Esophagus muscularis mucosa (tissue), 3 donors: ENCODE measurements at regions not wholly inside any gene's neighbourhood (a gene's known extent, or its start where the extent isn't known, plus 50 kb on each side); places are given as distances from the start of the nearest gene placed in this dataset.

ENCODE experiments used
- POLR2A ChIP-seq: fragments of 450-650 bp; IDR thresholded peaks from one replicate; pipeline ENCODE4 v1.6.1; 2017; ENCODE audit warnings: antibody characterized with exemption, moderate library complexity, mild to moderate bottlenecking, low read depth
- POLR2AphosphoS5 ChIP-seq, 2 donors: sonication (generic); formaldehyde crosslinking; IDR thresholded peaks; one replicate each; pipeline ENCODE4 v1.6.1; 2017; ENCODE audit warnings: antibody characterized with exemption in 2 of 2
- TF ChIP-seq, protein P1 (sequence below), 3 experiments: fragments of 200-600 bp in 2 of 3; fragments of 450-650 bp in 1 of 3; sonication (generic) in 2 of 3; IDR thresholded peaks; one replicate each; pipeline ENCODE4 v1.5.1; 2017 to 2019; ENCODE audit warnings: antibody characterized with exemption in 3 of 3, mild to moderate bottlenecking in 2 of 3, moderate library complexity in 1 of 3

DNA sequence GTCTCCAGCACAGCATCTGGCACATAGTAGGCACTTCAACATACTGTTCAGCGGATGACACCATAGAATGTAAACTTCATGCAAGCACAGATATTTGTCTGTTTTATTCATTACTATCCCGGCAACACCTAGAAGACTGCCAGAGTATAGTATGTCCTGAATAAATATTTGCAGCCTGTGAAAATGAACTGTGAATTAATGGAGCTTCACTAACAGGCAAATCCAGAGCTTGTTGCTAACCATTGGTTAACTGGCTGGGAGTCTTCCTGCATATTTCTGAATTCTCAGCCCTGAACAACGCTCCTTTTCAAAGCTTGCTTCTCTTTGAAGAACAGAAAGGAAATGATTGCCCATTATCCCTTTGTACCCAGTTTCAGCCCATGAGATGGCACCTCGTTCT is 243.3 kb upstream of the CRY1 start:
- TF ChIP-seq, protein P1, sequence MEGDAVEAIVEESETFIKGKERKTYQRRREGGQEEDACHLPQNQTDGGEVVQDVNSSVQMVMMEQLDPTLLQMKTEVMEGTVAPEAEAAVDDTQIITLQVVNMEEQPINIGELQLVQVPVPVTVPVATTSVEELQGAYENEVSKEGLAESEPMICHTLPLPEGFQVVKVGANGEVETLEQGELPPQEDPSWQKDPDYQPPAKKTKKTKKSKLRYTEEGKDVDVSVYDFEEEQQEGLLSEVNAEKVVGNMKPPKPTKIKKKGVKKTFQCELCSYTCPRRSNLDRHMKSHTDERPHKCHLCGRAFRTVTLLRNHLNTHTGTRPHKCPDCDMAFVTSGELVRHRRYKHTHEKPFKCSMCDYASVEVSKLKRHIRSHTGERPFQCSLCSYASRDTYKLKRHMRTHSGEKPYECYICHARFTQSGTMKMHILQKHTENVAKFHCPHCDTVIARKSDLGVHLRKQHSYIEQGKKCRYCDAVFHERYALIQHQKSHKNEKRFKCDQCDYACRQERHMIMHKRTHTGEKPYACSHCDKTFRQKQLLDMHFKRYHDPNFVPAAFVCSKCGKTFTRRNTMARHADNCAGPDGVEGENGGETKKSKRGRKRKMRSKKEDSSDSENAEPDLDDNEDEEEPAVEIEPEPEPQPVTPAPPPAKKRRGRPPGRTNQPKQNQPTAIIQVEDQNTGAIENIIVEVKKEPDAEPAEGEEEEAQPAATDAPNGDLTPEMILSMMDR (IDR thresholded peaks at IDR 0.05): no peak
- TF ChIP-seq POLR2A: no peak
- no peak for TF ChIP-seq POLR2AphosphoS5 (IDR thresholded peaks at IDR 0.05)
